Adrenal gland (tissue), 9 donors: ENCODE measurements at regions not wholly inside any gene's neighbourhood (a gene's known extent, or its start where the extent isn't known, plus 50 kb on each side); places are given as distances from the start of the nearest gene placed in this dataset.

Source experiments
- DNase-seq, 7 donors: peaks; one replicate each; pipeline ENCODE4 v3.0.0-alpha.2; 2019 to 2020
- H3K27ac ChIP-seq, 5 donors: fragments of 200-600 bp; sonication (generic) in 4 of 5; 1 replicate in 3 of 5; 2 replicates in 2 of 5; pipeline versions ENCODE4 v1.5.1 to v1.8.0; 2016 to 2020; ENCODE audit warnings: mild to moderate bottlenecking in 1 of 5
- H3K27me3 ChIP-seq: fragments of 200-600 bp; 2 replicates; pipeline ENCODE4 v1.8.0; 2021
- H3K36me3 ChIP-seq, 2 donors: fragments of 200-600 bp; replicated peaks in 1 of 2; 1 replicate in 1 of 2; 2 replicates in 1 of 2; pipeline versions ENCODE4 v1.5.1 to v1.8.0; 2018 to 2022
- H3K4me1 ChIP-seq, 2 donors: fragments of 200-600 bp; replicated peaks in 1 of 2; 1 replicate in 1 of 2; 2 replicates in 1 of 2; pipeline versions ENCODE4 v1.5.1 to v1.8.0; 2018 to 2021
- H3K4me3 ChIP-seq, 4 donors: fragments of 200-600 bp; sonication (generic) in 3 of 4; one replicate each; pipeline ENCODE4 v1.5.1; 2016 to 2018
- H3K9me3 ChIP-seq, 3 donors: fragments of 200-600 bp; sonication (generic) in 1 of 3; replicated peaks in 1 of 3; 1 replicate in 2 of 3; 2 replicates in 1 of 3; pipeline versions ENCODE4 v1.5.1 to v1.8.0; 2016 to 2021
- CTCF ChIP-seq, 6 experiments: fragments of 450-650 bp in 4 of 6; fragments of 200-600 bp in 2 of 6; sonication (generic) in 1 of 6; IDR thresholded peaks; 1 replicate in 5 of 6; 2 replicates in 1 of 6; pipeline versions ENCODE4 v1.5.1 to v1.8.0; 2016 to 2021; ENCODE audit warnings: antibody characterized with exemption in 6 of 6, mild to moderate bottlenecking in 2 of 6, moderate library complexity in 1 of 6
- POLR2A ChIP-seq, 2 donors: fragments of 450-650 bp; IDR thresholded peaks; one replicate each; pipeline ENCODE4 v1.6.1; 2017; ENCODE audit warnings: antibody characterized with exemption in 2 of 2, mild to moderate bottlenecking in 2 of 2, moderate library complexity in 1 of 2
- WGBS, 4 donors: extraction: QIAGEN DNeasy Blood & Tissue Kit in 2 of 4; methylation state at CpG; one replicate each; pipeline versions ENCODE4 v1.1.5 to v1.1.7; 2013 to 2017; 5-methylcytosine and 5-hydroxymethylcytosine counted together
- intact Hi-C, 2 donors: fragments of 100-400 bp; cut with DNase I; formaldehyde crosslinking; loops; one replicate each; pipeline versions ENCODE4 v1.14.1 to v1.15.0; 2022 to 2023
- donor health status: healthy with polysubstance abuse.
- donor health status: Bipolar disorder and iron deficiency.
- donor health status: DM: yes; HTN: yes; CAD: no.
- donor health status: DM: no; HTN: no; CAD: no.
- donor health status: DM: no; HTN: no; CAD: no.

GRCh38 chr6:148211777-148212324, 130.8 kb upstream of the SASH1 start:
- no peak for DNase-seq
- 84 to 89% (median 85%) methylated on average over 11 of the region's 11 CpGs for WGBS, 4 donors
- Histone ChIP-seq H3K4me1 (no peaks in the 10 kb centered on the region), H3K9me3 (no peaks in the 10 kb centered on the region), H3K36me3 (no peaks in the 10 kb centered on the region), H3K27ac (no peak overlapping the region), H3K27me3 (no peaks in the 10 kb centered on the region), H3K4me3 (no peak overlapping the region)
- TF ChIP-seq POLR2A (IDR thresholded peaks at IDR 0.05) (no peak), CTCF (IDR thresholded peaks at IDR 0.05) (no peak)
- intact Hi-C loops = no loop called here

- intact Hi-C loops = no loop called here
- H3K4me1 ChIP-seq = no peaks in the 10 kb centered on the region
- 73 to 84% (median 80%) methylated on average over 3 of the region's 3 CpGs for WGBS, 4 donors
- TF ChIP-seq CTCF (IDR thresholded peaks at IDR 0.05) = no peak
- no peak for TF ChIP-seq POLR2A (IDR thresholded peaks at IDR 0.05)
- no peak overlapping the region for H3K4me3 ChIP-seq
- H3K27ac ChIP-seq = no peak overlapping the region
- H3K27me3 ChIP-seq = no peaks in the 10 kb centered on the region
- no peaks in the 10 kb centered on the region for H3K36me3 ChIP-seq
- no peak for DNase-seq
- no peaks in the 10 kb centered on the region for H3K9me3 ChIP-seq
Observed at GRCh38 chr6:148212366-148212765, 130.3 kb upstream of the SASH1 start.

GRCh38 chr6:148213366-148213765, 129.3 kb upstream of the SASH1 start:
- no peaks in the 10 kb centered on the region for H3K36me3 ChIP-seq
- H3K4me1 ChIP-seq = no peaks in the 10 kb centered on the region
- no peak overlapping the region for H3K4me3 ChIP-seq
- H3K27ac ChIP-seq = no peak overlapping the region
- DNase-seq = no peak
- no peak for TF ChIP-seq CTCF (IDR thresholded peaks at IDR 0.05)
- TF ChIP-seq POLR2A (IDR thresholded peaks at IDR 0.05) = no peak
- intact Hi-C loops = no loop called here
- 67 to 85% (median 74%) methylated on average over 3 of the region's 3 CpGs for WGBS, 4 donors
- H3K9me3 ChIP-seq = no peaks in the 10 kb centered on the region
- H3K27me3 ChIP-seq = no peaks in the 10 kb centered on the region

- no peaks in the 10 kb centered on the region for H3K9me3 ChIP-seq
- H3K27me3 ChIP-seq = no peaks in the 10 kb centered on the region
- H3K27ac ChIP-seq = no peak overlapping the region
- no peaks in the 10 kb centered on the region for H3K36me3 ChIP-seq
- DNase-seq = no peak
- no peak for TF ChIP-seq CTCF (IDR thresholded peaks at IDR 0.05)
- TF ChIP-seq POLR2A (IDR thresholded peaks at IDR 0.05) = no peak
- H3K4me1 ChIP-seq = no peaks in the 10 kb centered on the region
- H3K4me3 ChIP-seq = no peak overlapping the region
- intact Hi-C loops = no loop called here
- WGBS, 4 donors = 81 to 90% (median 84%) methylated on average over 3 to 5 of the region's 5 CpGs
Observed at GRCh38 chr6:148214667-148215066, 128.0 kb upstream of the SASH1 start.
